Endothelial cell of umbilical vein (primary cell): ENCODE measurements at regions not wholly inside any gene's neighbourhood (a gene's known extent, or its start where the extent isn't known, plus 50 kb on each side); places are given as distances from the start of the nearest gene placed in this dataset.

ENCODE experiments used
- EZH2 ChIP-seq: IDR thresholded peaks from 2 replicates; pipeline ENCODE4 v1.6.1; 2012; ENCODE audit warnings: borderline replicate concordance, low read depth, mild to moderate bottlenecking, moderate library complexity, low read length, inconsistent platforms; ENCODE audit not compliant: severe bottlenecking
- FOS ChIP-seq: IDR thresholded peaks from 2 replicates; pipeline ENCODE4 v1.6.1; 2011; ENCODE audit warnings: mild to moderate bottlenecking, low read length, moderate library complexity, borderline replicate concordance; ENCODE audit not compliant: insufficient read depth
- GATA2 ChIP-seq: IDR thresholded peaks from 2 replicates; pipeline ENCODE4 v1.7.0; 2011; ENCODE audit warnings: low read depth, mild to moderate bottlenecking, moderate library complexity, mixed read lengths, low read length; ENCODE audit not compliant: insufficient read length, insufficient read depth
- MYC ChIP-seq: IDR thresholded peaks from one replicate; pipeline ENCODE4 v1.6.1; 2011; ENCODE audit warnings: mild to moderate bottlenecking, low read depth, low read length
- POLR2A ChIP-seq: IDR thresholded peaks from 2 replicates; pipeline ENCODE4 v1.6.1; 2012; ENCODE audit warnings: low read depth, mild to moderate bottlenecking, control low read depth, low read length
- POLR2AphosphoS5 ChIP-seq: IDR thresholded peaks from 2 replicates; pipeline ENCODE4 v1.6.1; 2012; ENCODE audit warnings: low read depth, mild to moderate bottlenecking, control low read depth, low read length, moderate library complexity; ENCODE audit not compliant: insufficient read depth
- TF ChIP-seq, protein P1 (sequence below), 2 donors: IDR thresholded peaks; 1 replicate in 1 of 2; 2 replicates in 1 of 2; pipeline ENCODE4 v1.5.1; 2011; ENCODE audit warnings: low read length in 2 of 2, mild to moderate bottlenecking in 2 of 2, moderate library complexity in 2 of 2, control low read depth in 1 of 2, inconsistent platforms in 1 of 2, low read depth in 1 of 2; ENCODE audit not compliant: insufficient read depth in 1 of 2; ENCODE audit errors: extremely low read depth in 1 of 2
- TF ChIP-seq, protein P2 (sequence below): IDR thresholded peaks from 2 replicates; pipeline ENCODE4 v1.6.1; 2011; ENCODE audit not compliant: insufficient read depth, insufficient read length

DNA sequence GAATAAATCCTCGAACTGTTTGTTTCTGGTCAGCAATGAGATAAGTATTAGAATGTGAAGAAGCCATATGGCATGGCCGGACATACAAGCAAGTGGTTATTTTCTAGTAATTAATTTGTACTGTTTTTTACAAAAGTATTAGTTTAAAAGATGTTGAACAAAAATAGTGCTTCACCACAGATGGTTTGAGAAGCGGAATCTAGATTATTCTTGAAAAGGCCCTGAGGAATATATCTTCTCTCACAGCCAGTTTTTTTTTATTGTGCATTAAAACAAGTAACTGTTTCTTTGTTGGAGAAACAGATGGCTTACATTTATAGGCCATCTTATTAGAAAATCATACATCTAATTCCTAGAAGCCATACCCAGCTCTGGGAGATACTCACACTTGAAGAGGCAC, 153.3 kb downstream of the TMEM26 start:
- TF ChIP-seq FOS (no peak), POLR2A (no peak), MYC (no peak), EZH2 (no peak), POLR2AphosphoS5 (no peak), GATA2 (no peak)
- TF ChIP-seq, protein P1, sequence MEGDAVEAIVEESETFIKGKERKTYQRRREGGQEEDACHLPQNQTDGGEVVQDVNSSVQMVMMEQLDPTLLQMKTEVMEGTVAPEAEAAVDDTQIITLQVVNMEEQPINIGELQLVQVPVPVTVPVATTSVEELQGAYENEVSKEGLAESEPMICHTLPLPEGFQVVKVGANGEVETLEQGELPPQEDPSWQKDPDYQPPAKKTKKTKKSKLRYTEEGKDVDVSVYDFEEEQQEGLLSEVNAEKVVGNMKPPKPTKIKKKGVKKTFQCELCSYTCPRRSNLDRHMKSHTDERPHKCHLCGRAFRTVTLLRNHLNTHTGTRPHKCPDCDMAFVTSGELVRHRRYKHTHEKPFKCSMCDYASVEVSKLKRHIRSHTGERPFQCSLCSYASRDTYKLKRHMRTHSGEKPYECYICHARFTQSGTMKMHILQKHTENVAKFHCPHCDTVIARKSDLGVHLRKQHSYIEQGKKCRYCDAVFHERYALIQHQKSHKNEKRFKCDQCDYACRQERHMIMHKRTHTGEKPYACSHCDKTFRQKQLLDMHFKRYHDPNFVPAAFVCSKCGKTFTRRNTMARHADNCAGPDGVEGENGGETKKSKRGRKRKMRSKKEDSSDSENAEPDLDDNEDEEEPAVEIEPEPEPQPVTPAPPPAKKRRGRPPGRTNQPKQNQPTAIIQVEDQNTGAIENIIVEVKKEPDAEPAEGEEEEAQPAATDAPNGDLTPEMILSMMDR (IDR thresholded peaks at IDR 0.05; ENCODE audit: extremely low read depth in 1 of 2, insufficient read depth in 1 of 2, low read depth in 1 of 2, low read length in 2 of 2): no peak
- TF ChIP-seq, protein P2, sequence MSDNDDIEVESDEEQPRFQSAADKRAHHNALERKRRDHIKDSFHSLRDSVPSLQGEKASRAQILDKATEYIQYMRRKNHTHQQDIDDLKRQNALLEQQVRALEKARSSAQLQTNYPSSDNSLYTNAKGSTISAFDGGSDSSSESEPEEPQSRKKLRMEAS: no peak
